HL-60 (cell line): ENCODE measurements at regions not wholly inside any gene's neighbourhood (a gene's known extent, or its start where the extent isn't known, plus 50 kb on each side); places are given as distances from the start of the nearest gene placed in this dataset.

ENCODE experiments used
- DNase-seq, 2 experiments: peaks; one replicate each; pipeline ENCODE4 v3.0.0-alpha.2; 2010 to 2020; ENCODE audit warnings: low read depth in 1 of 2, low spot score in 1 of 2
- H3K27ac ChIP-seq: fragments of 250-450 bp; sonication (Bioruptor Pico); replicated peaks from 2 replicates; pipeline ENCODE4 v1.5.1; 2020; ENCODE audit warnings: mild to moderate bottlenecking, moderate library complexity
- H3K27me3 ChIP-seq: fragments of 250-450 bp; sonication (Bioruptor Pico); 2 replicates; pipeline ENCODE4 v1.5.1; 2021; ENCODE audit warnings: mild to moderate bottlenecking, moderate library complexity; ENCODE audit not compliant: insufficient read depth, poor library complexity, severe bottlenecking
- H3K4me3 ChIP-seq: replicated peaks from 2 replicates; pipeline ENCODE4 v1.5.1; 2011; ENCODE audit warnings: mild to moderate bottlenecking, control low read depth, low read length; ENCODE audit not compliant: insufficient read depth
- GABPA ChIP-seq: IDR thresholded peaks from 2 replicates; pipeline ENCODE4 v1.6.1; 2012; ENCODE audit warnings: low read depth
- POLR2AphosphoS5 ChIP-seq: IDR thresholded peaks from 2 replicates; pipeline ENCODE4 v1.6.1; 2012; ENCODE audit warnings: low read depth
- SPI1 ChIP-seq: IDR thresholded peaks from 2 replicates; pipeline ENCODE4 v1.6.1; 2012; ENCODE audit warnings: low read depth, mild to moderate bottlenecking, borderline replicate concordance
- TF ChIP-seq, protein P1 (sequence below): IDR thresholded peaks from 2 replicates; pipeline ENCODE4 v1.6.1; 2012; ENCODE audit warnings: low read depth; ENCODE audit not compliant: insufficient replicate concordance
- TF ChIP-seq, protein P2 (sequence below): IDR thresholded peaks from one replicate; pipeline ENCODE4 v1.5.1; 2011; ENCODE audit warnings: low read length, control low read depth, inconsistent platforms; ENCODE audit not compliant: insufficient read depth

DNA sequence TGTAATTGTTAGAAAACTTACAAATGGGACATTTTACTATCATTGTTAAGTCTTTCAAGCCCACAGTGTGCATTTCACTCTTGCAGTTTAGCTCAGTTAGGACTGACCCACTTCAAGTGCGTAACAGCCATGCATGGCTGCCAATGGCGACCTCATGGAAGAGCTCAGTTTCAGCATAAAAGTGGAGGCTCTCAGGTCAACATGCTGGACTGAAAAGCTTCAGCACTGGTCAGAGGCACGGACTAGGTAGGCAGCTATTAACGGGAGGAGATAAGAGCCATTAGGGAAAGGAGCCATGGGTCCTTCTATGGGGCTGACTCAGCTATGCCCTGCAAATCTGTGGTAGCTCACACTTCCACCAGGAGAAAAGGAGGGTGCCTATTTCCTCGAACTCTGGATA lies 101.8 kb downstream of the TTLL2 start:
- TF ChIP-seq, protein P1, sequence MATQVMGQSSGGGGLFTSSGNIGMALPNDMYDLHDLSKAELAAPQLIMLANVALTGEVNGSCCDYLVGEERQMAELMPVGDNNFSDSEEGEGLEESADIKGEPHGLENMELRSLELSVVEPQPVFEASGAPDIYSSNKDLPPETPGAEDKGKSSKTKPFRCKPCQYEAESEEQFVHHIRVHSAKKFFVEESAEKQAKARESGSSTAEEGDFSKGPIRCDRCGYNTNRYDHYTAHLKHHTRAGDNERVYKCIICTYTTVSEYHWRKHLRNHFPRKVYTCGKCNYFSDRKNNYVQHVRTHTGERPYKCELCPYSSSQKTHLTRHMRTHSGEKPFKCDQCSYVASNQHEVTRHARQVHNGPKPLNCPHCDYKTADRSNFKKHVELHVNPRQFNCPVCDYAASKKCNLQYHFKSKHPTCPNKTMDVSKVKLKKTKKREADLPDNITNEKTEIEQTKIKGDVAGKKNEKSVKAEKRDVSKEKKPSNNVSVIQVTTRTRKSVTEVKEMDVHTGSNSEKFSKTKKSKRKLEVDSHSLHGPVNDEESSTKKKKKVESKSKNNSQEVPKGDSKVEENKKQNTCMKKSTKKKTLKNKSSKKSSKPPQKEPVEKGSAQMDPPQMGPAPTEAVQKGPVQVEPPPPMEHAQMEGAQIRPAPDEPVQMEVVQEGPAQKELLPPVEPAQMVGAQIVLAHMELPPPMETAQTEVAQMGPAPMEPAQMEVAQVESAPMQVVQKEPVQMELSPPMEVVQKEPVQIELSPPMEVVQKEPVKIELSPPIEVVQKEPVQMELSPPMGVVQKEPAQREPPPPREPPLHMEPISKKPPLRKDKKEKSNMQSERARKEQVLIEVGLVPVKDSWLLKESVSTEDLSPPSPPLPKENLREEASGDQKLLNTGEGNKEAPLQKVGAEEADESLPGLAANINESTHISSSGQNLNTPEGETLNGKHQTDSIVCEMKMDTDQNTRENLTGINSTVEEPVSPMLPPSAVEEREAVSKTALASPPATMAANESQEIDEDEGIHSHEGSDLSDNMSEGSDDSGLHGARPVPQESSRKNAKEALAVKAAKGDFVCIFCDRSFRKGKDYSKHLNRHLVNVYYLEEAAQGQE: no peak
- TF ChIP-seq POLR2AphosphoS5 (no peak), SPI1 (no peak), GABPA (no peak)
- TF ChIP-seq, protein P2, sequence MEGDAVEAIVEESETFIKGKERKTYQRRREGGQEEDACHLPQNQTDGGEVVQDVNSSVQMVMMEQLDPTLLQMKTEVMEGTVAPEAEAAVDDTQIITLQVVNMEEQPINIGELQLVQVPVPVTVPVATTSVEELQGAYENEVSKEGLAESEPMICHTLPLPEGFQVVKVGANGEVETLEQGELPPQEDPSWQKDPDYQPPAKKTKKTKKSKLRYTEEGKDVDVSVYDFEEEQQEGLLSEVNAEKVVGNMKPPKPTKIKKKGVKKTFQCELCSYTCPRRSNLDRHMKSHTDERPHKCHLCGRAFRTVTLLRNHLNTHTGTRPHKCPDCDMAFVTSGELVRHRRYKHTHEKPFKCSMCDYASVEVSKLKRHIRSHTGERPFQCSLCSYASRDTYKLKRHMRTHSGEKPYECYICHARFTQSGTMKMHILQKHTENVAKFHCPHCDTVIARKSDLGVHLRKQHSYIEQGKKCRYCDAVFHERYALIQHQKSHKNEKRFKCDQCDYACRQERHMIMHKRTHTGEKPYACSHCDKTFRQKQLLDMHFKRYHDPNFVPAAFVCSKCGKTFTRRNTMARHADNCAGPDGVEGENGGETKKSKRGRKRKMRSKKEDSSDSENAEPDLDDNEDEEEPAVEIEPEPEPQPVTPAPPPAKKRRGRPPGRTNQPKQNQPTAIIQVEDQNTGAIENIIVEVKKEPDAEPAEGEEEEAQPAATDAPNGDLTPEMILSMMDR: no peak
- H3K27ac ChIP-seq: no peak overlapping the region
- H3K27me3 ChIP-seq: no peaks in the 10 kb centered on the region
- DNase-seq: no peak
- H3K4me3 ChIP-seq: no peak overlapping the region

DNA sequence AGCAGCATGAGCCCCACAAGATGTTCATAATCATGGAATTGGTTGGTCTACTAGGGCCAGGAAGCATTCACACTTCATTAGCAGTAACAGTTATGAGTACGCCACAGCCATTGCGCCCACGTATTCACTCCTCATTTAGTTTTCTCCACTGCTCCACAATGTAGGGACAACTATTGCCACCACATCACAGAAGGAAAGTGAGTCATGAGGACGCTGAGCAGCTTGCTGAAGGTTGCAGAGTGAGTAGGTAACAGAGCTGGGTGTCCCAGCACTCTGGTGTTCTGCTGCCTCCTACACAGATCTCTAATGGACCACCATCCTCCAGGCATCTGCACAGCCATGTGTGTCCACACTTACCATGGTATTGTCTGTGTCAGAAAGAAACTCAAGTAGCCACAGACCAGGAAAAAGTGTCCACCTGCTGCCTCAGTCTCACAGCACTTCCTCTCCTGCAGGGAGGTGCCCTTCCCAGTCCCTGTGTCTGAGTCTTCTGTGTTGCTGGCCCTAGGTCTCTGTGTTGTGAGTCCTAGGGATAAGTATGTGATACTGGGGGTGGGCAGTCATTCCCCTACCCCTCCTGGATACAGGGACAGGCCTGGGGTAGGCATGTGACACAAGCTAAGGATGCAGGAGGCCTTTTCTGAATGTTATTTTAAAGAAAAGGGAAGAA lies 103.9 kb downstream of the TTLL2 start:
- H3K4me3 ChIP-seq: no peak overlapping the region
- TF ChIP-seq POLR2AphosphoS5 (no peak), GABPA (no peak), SPI1 (no peak)
- TF ChIP-seq, protein P1: no peak
- TF ChIP-seq, protein P2: no peak
- DNase-seq: no peak
- no peaks in the 10 kb centered on the region for H3K27me3 ChIP-seq
- H3K27ac ChIP-seq: no peak overlapping the region

DNA sequence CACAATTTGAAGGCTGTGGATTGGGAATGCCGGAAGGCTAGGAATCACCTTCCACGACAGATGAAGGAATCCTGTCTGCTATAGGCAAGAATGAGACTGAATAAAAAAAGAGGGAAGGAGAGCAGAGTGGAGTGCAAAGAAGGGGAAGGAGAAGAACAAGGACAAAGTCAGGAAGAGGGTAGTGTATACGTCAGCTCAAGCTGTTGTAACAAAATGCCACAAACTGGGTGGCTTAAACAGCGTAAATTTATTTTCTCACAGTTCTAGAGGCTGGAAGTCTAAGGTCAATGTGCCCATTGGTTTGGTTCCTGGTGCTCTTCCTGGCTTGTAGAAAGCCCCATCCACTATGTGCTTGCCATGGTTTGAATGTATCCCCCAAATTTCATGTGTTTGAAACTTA lies 104.5 kb downstream of the TTLL2 start:
- no peak for DNase-seq
- Histone ChIP-seq H3K27ac (no peak overlapping the region), H3K4me3 (no peak overlapping the region), H3K27me3 (no peaks in the 10 kb centered on the region)
- TF ChIP-seq GABPA (no peak), POLR2AphosphoS5 (no peak), SPI1 (no peak)
- TF ChIP-seq, protein P2: no peak
- TF ChIP-seq, protein P1: no peak
